OCI-LY1 (cell line): ENCODE measurements at regions not wholly inside any gene's neighbourhood (a gene's known extent, or its start where the extent isn't known, plus 50 kb on each side); places are given as distances from the start of the nearest gene placed in this dataset.

Experiments used
- CTCF ChIP-seq: fragments of 200-600 bp; sonication (generic), shearing (Covaris generic); IDR thresholded peaks from 2 replicates; pipeline ENCODE4 v1.5.1; 2017; ENCODE audit warnings: mild to moderate bottlenecking, antibody characterized with exemption, low read length, moderate library complexity, mixed read lengths
- EZH2 ChIP-seq: fragments of 200-600 bp; sonication (generic), shearing (Covaris generic); IDR thresholded peaks from 2 replicates; pipeline ENCODE4 v1.8.0; 2017; ENCODE audit warnings: borderline replicate concordance, mixed run types, mild to moderate bottlenecking, antibody characterized with exemption, low read length, moderate library complexity, mixed read lengths

GRCh38 chr21:16201718-16202117, 471.9 kb downstream of the USP25 start:
- TF ChIP-seq CTCF, result no peak
- no peak for TF ChIP-seq EZH2
